H1 (cell line): ENCODE measurements at regions not wholly inside any gene's neighbourhood (a gene's known extent, or its start where the extent isn't known, plus 50 kb on each side); places are given as distances from the start of the nearest gene placed in this dataset.

Experiments
- HDAC6 ChIP-seq: IDR thresholded peaks from one replicate; pipeline ENCODE4 v1.7.1; 2012; ENCODE audit warnings: low read depth, mild to moderate bottlenecking, inconsistent platforms, low read length, moderate library complexity
- RXRA ChIP-seq: IDR thresholded peaks from 2 replicates; pipeline ENCODE4 v1.6.1; 2011; ENCODE audit warnings: low read depth, mild to moderate bottlenecking, low read length, moderate library complexity; ENCODE audit not compliant: insufficient read depth
- YY1 ChIP-seq: IDR thresholded peaks from 2 replicates; pipeline ENCODE4 v1.6.1; 2011; ENCODE audit warnings: low read depth, mild to moderate bottlenecking, low read length

DNA sequence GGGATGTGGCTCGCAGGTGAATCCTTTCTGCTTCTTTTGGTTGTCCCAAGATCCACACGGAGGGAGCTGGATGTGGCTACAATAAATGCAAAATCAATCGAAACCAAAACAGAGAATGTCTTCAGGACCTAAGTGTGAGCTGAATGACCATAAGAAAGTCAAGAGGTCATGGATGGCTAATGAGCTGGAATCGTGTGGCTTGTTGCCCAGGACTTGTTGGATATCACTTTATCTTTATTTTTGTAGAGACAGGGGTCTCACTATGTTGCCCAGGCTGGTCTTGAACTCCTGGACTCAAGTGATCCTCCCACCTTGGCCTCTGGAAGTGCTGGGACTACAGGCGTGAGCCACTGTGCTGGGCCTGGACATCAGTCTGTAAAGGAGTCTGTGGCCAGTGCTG, 326.8 kb upstream of the N4BP1 start (continued):
- TF ChIP-seq RXRA = no peak
- TF ChIP-seq HDAC6 = no peak
- TF ChIP-seq YY1 = no peak
